ENCODE measurements at regions not wholly inside any gene's neighbourhood (a gene's known extent, or its start where the extent isn't known, plus 50 kb on each side); places are given as distances from the start of the nearest gene placed in this dataset.

- TF ChIP-seq EP300 (IDR thresholded peaks at IDR 0.05) (no peak), POLR2AphosphoS5 (IDR thresholded peaks at IDR 0.05) (no peak), POLR2A (IDR thresholded peaks at IDR 0.05) (no peak)
- TF ChIP-seq, protein P1, sequence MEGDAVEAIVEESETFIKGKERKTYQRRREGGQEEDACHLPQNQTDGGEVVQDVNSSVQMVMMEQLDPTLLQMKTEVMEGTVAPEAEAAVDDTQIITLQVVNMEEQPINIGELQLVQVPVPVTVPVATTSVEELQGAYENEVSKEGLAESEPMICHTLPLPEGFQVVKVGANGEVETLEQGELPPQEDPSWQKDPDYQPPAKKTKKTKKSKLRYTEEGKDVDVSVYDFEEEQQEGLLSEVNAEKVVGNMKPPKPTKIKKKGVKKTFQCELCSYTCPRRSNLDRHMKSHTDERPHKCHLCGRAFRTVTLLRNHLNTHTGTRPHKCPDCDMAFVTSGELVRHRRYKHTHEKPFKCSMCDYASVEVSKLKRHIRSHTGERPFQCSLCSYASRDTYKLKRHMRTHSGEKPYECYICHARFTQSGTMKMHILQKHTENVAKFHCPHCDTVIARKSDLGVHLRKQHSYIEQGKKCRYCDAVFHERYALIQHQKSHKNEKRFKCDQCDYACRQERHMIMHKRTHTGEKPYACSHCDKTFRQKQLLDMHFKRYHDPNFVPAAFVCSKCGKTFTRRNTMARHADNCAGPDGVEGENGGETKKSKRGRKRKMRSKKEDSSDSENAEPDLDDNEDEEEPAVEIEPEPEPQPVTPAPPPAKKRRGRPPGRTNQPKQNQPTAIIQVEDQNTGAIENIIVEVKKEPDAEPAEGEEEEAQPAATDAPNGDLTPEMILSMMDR (IDR thresholded peaks at IDR 0.05), result no peak
- no peak overlapping the region for H3K27ac ChIP-seq
- WGBS, 2 donors (ENCODE audit: low coverage in 1 of 2), result 79 to 93% methylated on average over 4 to 5 of the region's 7 CpGs
These were observed 740.8 kb upstream of the HS6ST1 start for GRCh38 chr2:129059476-129059875.

GRCh38 chr2:129061069-129061768 lies 742.6 kb upstream of the HS6ST1 start:
- WGBS, 2 donors (ENCODE audit: low coverage in 1 of 2), result 35 to 56% methylated on average over 4 to 5 of the region's 5 CpGs
- Histone ChIP-seq H3K4me1 (no peaks in the 10 kb centered on the region), H3K36me3 (no peaks in the 10 kb centered on the region), H3K4me3 (no peak overlapping the region), H3K27ac (no peak overlapping the region), H3K27me3 (no peaks in the 10 kb centered on the region), H3K9me3 (no peaks in the 10 kb centered on the region)
- no peak for ATAC-seq
- TF ChIP-seq POLR2A (IDR thresholded peaks at IDR 0.05) (no peak), EP300 (IDR thresholded peaks at IDR 0.05) (no peak), POLR2AphosphoS5 (IDR thresholded peaks at IDR 0.05) (no peak)
- TF ChIP-seq, protein P1 (IDR thresholded peaks at IDR 0.05), result no peak

More at GRCh38 chr2:129059476-129059875, 740.8 kb upstream of the HS6ST1 start:
- Histone ChIP-seq H3K9me3 (no peaks in the 10 kb centered on the region), H3K36me3 (no peaks in the 10 kb centered on the region), H3K4me1 (no peaks in the 10 kb centered on the region), H3K27me3 (no peaks in the 10 kb centered on the region), H3K4me3 (no peak overlapping the region)
- ATAC-seq, result no peak

DNA sequence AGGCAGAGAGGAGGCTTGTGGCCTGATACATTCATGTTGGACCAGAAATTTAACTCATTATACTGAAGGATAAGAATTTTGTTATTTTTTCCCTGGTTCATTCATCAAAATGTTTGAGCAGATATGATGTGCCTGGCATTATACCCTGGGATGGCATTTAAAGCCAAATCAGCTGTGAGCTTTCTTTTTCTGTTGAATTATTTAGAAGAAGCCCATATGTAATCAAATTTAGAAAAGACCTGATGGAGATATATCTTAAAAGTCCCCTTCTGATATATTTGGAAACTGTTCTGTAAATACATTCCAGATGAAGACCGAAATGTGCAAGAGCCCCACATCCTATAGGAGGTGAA lies 743.1 kb upstream of the HS6ST1 start:
- Histone ChIP-seq H3K36me3 (no peaks in the 10 kb centered on the region), H3K4me3 (no peak overlapping the region), H3K27me3 (no peaks in the 10 kb centered on the region), H3K27ac (no peak overlapping the region), H3K9me3 (no peaks in the 10 kb centered on the region), H3K4me1 (no peaks in the 10 kb centered on the region)
- no peak for TF ChIP-seq POLR2AphosphoS5 (IDR thresholded peaks at IDR 0.05)
- 60 to 71% methylated on average over 1 of the region's 1 CpG for WGBS, 2 donors (ENCODE audit: low coverage in 1 of 2)
- ATAC-seq, result no peak

DNA sequence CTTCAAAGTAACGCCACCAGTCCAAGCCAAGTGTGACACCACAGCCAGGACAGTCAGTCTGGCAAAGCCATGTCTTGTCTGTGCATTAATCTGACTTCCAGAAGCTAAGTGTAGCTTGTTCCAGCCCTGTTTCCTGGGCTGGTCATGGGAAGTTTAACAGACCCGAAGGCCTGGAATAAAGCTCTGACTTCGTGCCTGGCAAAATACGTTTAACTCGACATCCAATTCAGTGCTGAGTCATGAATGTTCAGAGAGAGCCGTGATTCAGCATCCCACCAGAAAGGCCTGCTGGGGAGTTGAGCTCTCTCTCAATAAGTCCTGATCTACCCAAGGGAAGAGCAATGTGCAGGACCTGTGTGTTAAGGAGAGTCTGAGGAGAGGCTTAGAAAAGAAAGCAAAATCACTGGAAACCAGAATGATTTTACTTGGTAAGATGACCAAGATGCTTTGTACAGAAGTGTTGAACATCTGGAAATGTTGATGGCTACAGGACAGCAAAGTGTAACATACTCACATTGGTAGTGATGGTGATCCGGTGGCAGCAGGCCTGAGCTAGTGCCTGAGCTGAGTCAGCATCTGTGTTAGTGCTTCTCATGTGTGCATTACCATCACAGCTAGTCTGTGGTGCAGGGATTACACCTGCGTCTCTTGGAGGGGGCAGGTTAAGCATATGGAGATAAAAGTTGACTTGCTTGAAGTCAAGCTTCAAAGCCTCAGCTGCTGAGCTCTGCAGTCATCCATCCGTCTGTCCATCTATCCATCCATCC lies 743.7 kb upstream of the HS6ST1 start:
- no peaks in the 10 kb centered on the region for H3K4me1 ChIP-seq
- no peaks in the 10 kb centered on the region for H3K36me3 ChIP-seq
- H3K27ac ChIP-seq, result no peak overlapping the region
- WGBS, 2 donors (ENCODE audit: low coverage in 1 of 2), result 87 to 100% methylated on average over 3 to 6 of the region's 9 CpGs
- H3K9me3 ChIP-seq, result no peaks in the 10 kb centered on the region
- H3K4me3 ChIP-seq, result no peak overlapping the region
- TF ChIP-seq POLR2AphosphoS5 (IDR thresholded peaks at IDR 0.05) (no peak), EP300 (IDR thresholded peaks at IDR 0.05) (no peak), POLR2A (IDR thresholded peaks at IDR 0.05) (no peak)
- TF ChIP-seq, protein P1 (IDR thresholded peaks at IDR 0.05), result no peak
- no peak for ATAC-seq
- H3K27me3 ChIP-seq, result no peaks in the 10 kb centered on the region

GRCh38 chr2:129067070-129067469 lies 748.4 kb upstream of the HS6ST1 start:
- Histone ChIP-seq H3K4me1 (no peaks in the 10 kb centered on the region), H3K9me3 (no peaks in the 10 kb centered on the region), H3K27me3 (no peaks in the 10 kb centered on the region), H3K27ac (no peak overlapping the region), H3K4me3 (no peak overlapping the region), H3K36me3 (no peaks in the 10 kb centered on the region)
- ATAC-seq, result no peak
- 78 to 88% methylated on average over 1 of the region's 1 CpG for WGBS, 2 donors (ENCODE audit: low coverage in 1 of 2)
- TF ChIP-seq EP300 (IDR thresholded peaks at IDR 0.05), result no peak
- TF ChIP-seq POLR2A (IDR thresholded peaks at IDR 0.05), result no peak
- TF ChIP-seq, protein P1 (IDR thresholded peaks at IDR 0.05), result no peak
- TF ChIP-seq POLR2AphosphoS5 (IDR thresholded peaks at IDR 0.05), result no peak

Data from gastroesophageal sphincter (tissue), 4 donors.